22Rv1 (cell line): ENCODE measurements at regions not wholly inside any gene's neighbourhood (a gene's known extent, or its start where the extent isn't known, plus 50 kb on each side); places are given as distances from the start of the nearest gene placed in this dataset.

ENCODE experiments used
- CTCF ChIP-seq: fragments of 450-650 bp; IDR thresholded peaks from 2 replicates; pipeline ENCODE4 v1.5.1; 2017; ENCODE audit warnings: mild to moderate bottlenecking
- ZFX ChIP-seq: fragments of 450-650 bp; IDR thresholded peaks from 2 replicates; pipeline ENCODE4 v1.6.1; 2017; ENCODE audit warnings: antibody characterized with exemption, borderline replicate concordance

GRCh38 chr4:23166919-23167318 lies 474.2 kb downstream of the GBA3 start:
- TF ChIP-seq CTCF (no peak), ZFX (no peak)
